SH-SY5Y (cell line): ENCODE measurements at regions not wholly inside any gene's neighbourhood (a gene's known extent, or its start where the extent isn't known, plus 50 kb on each side); places are given as distances from the start of the nearest gene placed in this dataset.

Experiments used
- GATA2 ChIP-seq: IDR thresholded peaks from 2 replicates; pipeline ENCODE4 v1.6.1; 2011; ENCODE audit warnings: mild to moderate bottlenecking, low read depth, low read length
- GATA3 ChIP-seq: IDR thresholded peaks from 2 replicates; pipeline ENCODE4 v1.6.1; 2011; ENCODE audit warnings: low read depth, mild to moderate bottlenecking, low read length, moderate library complexity

- peak; percentile 90 for TF ChIP-seq GATA3
- TF ChIP-seq GATA2: peak; percentile 97
These were observed 208.8 kb downstream of the HIBADH start for GRCh38 chr7:27453702-27454405.
